CD4-positive, alpha-beta T cell treated with Interleukin-12 subunit alpha and Interleukin-12 subunit beta, for 1 hour (primary cell): ENCODE measurements at regions not wholly inside any gene's neighbourhood (a gene's known extent, or its start where the extent isn't known, plus 50 kb on each side); places are given as distances from the start of the nearest gene placed in this dataset.
"Not testable (repeated sequence)": the region's sequence is repeated elsewhere in the genome, so short reads cannot be mapped to it uniquely, and the experiment has no call there.

ENCODE experiments used
- DNase-seq: peaks from one replicate; pipeline ENCODE4 v3.0.0-alpha.2; 2020

GRCh38 chr7:79775911-79776310 is 322.4 kb upstream of the MAGI2 start:
- DNase-seq = no peak

- DNase-seq = no peak
Observed at GRCh38 chr7:79774150-79774549, 320.7 kb upstream of the MAGI2 start.

- DNase-seq = no peak
Observed at GRCh38 chr7:79770970-79771369, 317.5 kb upstream of the MAGI2 start.

GRCh38 chr7:79770063-79770462 is 316.6 kb upstream of the MAGI2 start:
- DNase-seq = no peak

- DNase-seq = not testable (repeated sequence)
Observed at GRCh38 chr7:79767876-79768560, 314.6 kb upstream of the MAGI2 start.

DNA sequence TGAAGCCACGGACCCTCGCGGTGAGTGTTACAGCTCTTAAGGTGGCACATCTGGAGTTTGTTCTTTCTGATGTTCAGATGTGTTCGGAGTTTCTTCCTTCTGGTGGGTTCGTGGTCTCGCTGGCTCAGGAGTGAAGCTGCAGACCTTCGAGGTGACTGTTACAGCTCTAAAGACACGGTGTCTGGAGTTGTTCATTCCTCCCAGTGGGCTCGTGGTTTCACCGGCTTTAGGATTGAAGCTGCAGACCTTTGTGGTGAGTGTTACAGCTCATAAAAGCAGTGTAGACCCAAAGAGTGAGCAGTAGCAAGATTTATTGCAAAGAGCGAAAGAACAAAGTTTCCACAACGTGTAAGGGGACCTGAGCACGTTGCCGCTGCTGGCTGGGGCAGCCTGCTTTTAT is 313.7 kb upstream of the MAGI2 start:
- DNase-seq = not testable (repeated sequence)

DNA sequence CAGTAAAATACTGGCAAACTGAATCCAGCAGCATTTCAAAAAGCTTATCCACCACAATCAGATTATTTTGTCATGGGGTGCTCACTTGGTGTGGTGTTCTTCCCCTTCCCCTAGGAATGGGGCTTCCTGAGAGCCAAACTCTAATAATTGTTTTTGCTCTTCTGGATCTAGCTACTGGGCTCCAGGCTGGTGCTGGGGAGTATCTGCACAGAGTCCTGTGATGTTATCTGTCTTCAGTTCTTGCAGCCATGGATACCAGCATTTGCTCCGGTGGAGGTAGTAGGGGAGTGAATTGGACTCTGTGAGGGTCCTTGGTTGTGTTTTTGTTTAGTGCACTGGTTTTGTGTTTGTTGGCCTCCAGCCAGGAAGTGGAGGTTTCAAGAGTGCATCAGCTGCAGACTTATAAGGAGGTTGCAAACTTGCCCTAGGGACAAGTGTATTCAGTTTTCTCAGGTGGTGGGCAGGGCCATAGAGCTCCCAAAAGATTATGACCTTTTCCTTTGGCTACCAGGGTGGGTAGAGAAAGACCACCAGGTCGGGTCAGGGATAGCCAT is 308.5 kb upstream of the MAGI2 start:
- DNase-seq = no peak

- DNase-seq = not testable (repeated sequence)
Observed at GRCh38 chr7:79750941-79751340, 297.5 kb upstream of the MAGI2 start.

DNA sequence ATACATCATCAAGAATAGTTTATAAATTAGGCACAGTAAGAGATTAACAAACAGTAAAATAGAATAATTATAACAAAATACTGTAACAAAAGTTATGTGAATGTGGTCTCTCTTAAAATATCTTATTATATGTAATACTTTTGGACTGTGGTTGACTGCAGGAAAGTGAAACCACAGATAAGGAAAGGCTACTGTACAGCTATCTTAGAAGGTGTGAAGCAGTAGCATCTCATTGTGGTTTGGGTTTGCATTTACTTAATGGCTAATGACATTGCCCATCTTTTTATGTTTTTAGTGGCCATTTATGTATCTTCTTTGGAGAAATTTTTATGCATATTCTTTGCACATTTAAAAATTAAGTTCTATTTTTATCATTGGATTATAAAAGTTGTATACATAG is 296.4 kb upstream of the MAGI2 start:
- no peak for DNase-seq

- no peak for DNase-seq
Observed at GRCh38 chr7:79741684-79742083, 288.2 kb upstream of the MAGI2 start.

GRCh38 chr7:79740076-79740475 is 286.6 kb upstream of the MAGI2 start:
- no peak for DNase-seq

GRCh38 chr7:79739036-79739709 is 285.7 kb upstream of the MAGI2 start:
- not testable (repeated sequence) for DNase-seq

DNA sequence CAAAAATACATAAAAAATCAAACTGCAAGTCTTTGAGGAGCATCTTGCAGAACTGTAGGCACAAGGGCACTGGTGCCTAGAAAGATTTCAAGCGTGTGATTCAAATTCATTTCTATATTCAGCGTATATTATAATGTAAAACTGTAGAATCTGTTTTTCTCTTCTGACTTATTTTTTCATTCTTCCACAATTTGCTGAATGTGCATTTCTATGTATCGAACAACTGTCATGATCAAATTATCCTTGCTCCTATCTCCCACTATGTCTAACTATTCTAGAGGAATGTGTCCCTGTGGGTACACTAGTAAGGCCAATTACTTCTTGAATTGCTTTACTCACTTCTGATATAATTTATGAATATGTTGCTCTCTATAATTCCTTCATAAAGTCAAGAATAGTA is 283.0 kb upstream of the MAGI2 start:
- DNase-seq = no peak

GRCh38 chr7:79735012-79735411 is 281.5 kb upstream of the MAGI2 start:
- no peak for DNase-seq

DNA sequence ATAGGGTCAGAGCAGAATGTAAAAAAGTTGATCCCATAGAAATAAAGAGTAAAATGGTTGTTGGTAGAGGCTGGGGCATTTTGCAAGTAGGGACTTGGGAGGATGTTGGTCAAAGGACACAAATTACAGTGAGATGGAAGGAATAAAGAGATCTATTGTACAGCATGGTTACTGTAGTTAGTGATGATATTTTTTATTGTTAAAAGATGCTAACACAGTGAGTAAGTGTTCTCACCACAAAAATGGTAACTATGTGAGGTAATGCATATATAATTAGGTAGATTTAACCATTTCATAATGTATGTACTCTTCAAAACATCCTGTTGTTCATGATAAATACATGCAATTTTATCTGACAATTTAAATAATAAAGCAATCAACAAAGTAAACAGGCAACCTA is 280.7 kb upstream of the MAGI2 start:
- no peak for DNase-seq

DNA sequence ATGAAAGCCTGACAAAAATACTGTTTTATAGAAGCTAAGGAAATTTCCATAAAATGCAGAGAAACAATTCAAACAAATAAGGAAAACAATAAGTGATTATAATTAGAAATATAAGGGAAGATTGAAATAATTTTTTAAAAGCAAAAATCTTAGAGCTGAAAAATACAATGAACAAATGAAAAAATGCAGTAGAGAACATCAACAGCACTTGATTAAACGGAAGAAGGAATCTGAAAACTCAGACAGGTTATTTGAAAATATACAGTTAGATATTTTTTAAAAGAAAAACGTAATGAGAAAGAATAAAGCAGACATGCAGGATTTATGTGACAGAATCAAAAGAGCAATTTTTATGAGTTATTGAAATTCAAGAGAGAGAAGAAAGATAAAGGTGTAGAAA is 279.1 kb upstream of the MAGI2 start:
- DNase-seq = no peak

GRCh38 chr7:79730971-79731370 is 277.5 kb upstream of the MAGI2 start:
- DNase-seq = no peak

- no peak for DNase-seq
Observed at GRCh38 chr7:79723833-79724618, 270.6 kb upstream of the MAGI2 start.

GRCh38 chr7:79722217-79722616 is 268.8 kb upstream of the MAGI2 start:
- no peak for DNase-seq

DNA sequence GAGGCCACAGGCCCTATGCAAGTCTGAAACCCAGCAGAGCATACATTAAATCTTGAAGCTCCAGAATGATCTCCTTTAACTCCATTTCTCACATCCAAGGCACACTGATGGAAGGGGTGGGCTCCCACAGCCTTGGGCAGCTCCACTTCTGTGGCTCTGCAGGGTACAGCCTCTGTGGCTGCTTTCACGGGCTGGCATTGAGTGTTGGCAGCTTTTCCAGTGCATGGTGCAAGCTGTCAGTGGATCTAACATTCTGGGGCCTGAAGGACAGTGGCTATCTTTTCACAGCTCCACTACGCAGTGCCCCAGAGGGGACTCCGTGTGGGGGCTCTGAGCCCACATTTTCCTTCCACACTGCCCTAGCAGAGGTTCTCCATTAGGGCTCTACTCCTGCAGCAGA is 265.7 kb upstream of the MAGI2 start:
- no peak for DNase-seq

DNA sequence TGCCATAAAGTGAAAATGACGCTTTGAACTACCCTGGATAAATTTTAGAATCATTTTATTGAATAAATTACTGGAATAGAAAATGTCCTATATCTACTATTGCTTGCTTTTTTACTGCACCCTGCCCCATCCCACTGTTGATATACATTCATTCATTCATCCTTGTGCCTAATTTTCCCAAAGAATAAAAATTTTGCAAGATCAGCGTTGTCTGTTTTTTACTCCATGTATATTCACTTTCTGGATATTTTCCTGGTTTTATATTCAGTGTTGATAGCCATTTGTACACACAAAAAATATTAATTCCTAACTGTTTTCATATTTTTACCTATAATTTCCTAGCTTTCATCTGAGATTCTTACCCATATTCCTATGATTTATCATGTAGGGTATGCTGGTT is 262.9 kb upstream of the MAGI2 start:
- no peak for DNase-seq

DNA sequence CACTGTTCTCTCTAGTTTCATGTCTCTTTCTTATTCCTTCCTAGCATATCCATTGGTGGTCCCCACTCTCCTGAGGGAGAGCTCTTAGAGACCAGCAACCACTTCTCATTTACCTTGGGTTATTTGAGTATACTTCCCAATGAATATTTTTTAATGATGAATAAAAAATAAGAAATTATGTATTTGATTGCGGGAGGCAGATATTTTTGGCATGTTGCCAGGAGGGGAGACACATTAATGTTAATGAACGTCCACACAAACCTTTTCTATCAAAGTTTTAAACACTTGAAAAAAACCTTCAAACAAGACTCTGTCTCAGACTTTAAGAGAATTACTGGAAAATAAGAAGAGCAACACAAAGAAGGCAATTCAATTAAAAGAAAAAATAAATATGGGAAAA is 260.6 kb upstream of the MAGI2 start:
- no peak for DNase-seq

DNA sequence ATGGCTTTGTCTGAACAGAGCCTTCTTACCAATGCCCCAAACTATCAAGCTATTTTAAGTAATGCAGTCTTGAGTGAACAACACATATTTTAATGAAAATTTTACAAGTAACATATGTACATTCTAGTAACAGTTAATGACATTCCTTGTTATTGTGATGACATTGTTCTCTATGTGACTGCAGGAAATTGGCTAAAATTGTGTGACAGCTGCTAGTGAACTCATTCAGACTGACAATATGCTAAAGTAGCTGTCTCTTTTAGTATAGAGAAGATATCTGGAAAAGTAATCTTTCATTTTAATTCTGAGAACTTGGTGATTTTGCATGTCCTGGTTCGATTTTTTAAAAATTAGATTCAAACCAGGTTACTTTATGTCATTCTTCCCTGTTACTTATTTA is 259.8 kb upstream of the MAGI2 start:
- no peak for DNase-seq

GRCh38 chr7:79711660-79712059 is 258.2 kb upstream of the MAGI2 start:
- DNase-seq = no peak
